Keratinocyte (primary cell): ENCODE measurements at regions not wholly inside any gene's neighbourhood (a gene's known extent, or its start where the extent isn't known, plus 50 kb on each side); places are given as distances from the start of the nearest gene placed in this dataset.

Experiments
- DNase-seq: peaks from one replicate; pipeline ENCODE4 v3.0.0-alpha.2; 2011; ENCODE audit warnings: low read depth, missing footprints, low spot score
- FAIRE-seq: peaks from 2 replicates; lab custom pipeline; 2011; peaks lifted over from hg19 to GRCh38; lab: Jason Lieb, UNC
- H2AFZ ChIP-seq: 2 replicates; pipeline ENCODE4 v1.6.0; 2012; ENCODE audit warnings: low read length, control low read depth, inconsistent platforms; ENCODE audit not compliant: control insufficient read depth
- H3K27ac ChIP-seq: 2 replicates; pipeline ENCODE4 v1.5.1; 2011; ENCODE audit warnings: low read length; ENCODE audit not compliant: control insufficient read depth, insufficient read depth
- H3K27me3 ChIP-seq: 3 replicates; pipeline ENCODE4 v1.6.0; 2011; ENCODE audit warnings: low read length; ENCODE audit not compliant: control insufficient read depth, insufficient read depth; ENCODE audit errors: extremely low read depth
- H3K36me3 ChIP-seq, 2 experiments: 2 replicates in 1 of 2; 3 replicates in 1 of 2; pipeline ENCODE4 v1.5.1; 2011; ENCODE audit warnings: low read length in 2 of 2, mild to moderate bottlenecking in 1 of 2; ENCODE audit not compliant: control insufficient read depth in 2 of 2, insufficient read depth in 2 of 2; ENCODE audit errors: extremely low read depth in 1 of 2
- H3K4me1 ChIP-seq: 3 replicates; pipeline ENCODE4 v1.5.1; 2011; ENCODE audit warnings: low read length; ENCODE audit not compliant: control insufficient read depth, insufficient read depth; ENCODE audit errors: extremely low read depth
- H3K4me2 ChIP-seq: 3 replicates; pipeline ENCODE4 v1.6.0; 2011; ENCODE audit warnings: low read depth, low read length; ENCODE audit not compliant: control insufficient read depth, insufficient read depth; ENCODE audit errors: extremely low read depth
- H3K4me3 ChIP-seq, 3 experiments: fragments of 200-600 bp in 1 of 3; sonication (generic) in 1 of 3; 2 replicates in 2 of 3; 3 replicates in 1 of 3; pipeline ENCODE4 v1.5.1; 2011 to 2016; ENCODE audit warnings: low read length in 3 of 3, mild to moderate bottlenecking in 3 of 3, control low read depth in 2 of 3, inconsistent platforms in 1 of 3, low read depth in 1 of 3, mixed read lengths in 1 of 3, mixed run types in 1 of 3, moderate library complexity in 1 of 3; ENCODE audit not compliant: control insufficient read depth in 2 of 3, insufficient read depth in 2 of 3; ENCODE audit errors: extremely low read depth in 1 of 3
- H3K79me2 ChIP-seq: 2 replicates; pipeline ENCODE4 v1.6.0; 2012; ENCODE audit warnings: low read length; ENCODE audit not compliant: control insufficient read depth, insufficient read depth
- H3K9ac ChIP-seq: 3 replicates; pipeline ENCODE4 v1.6.0; 2011; ENCODE audit warnings: low read length; ENCODE audit not compliant: control insufficient read depth, insufficient read depth; ENCODE audit errors: extremely low read depth
- H3K9me1 ChIP-seq: 3 replicates; pipeline ENCODE4 v1.6.0; 2011; ENCODE audit warnings: low read length; ENCODE audit not compliant: control insufficient read depth, insufficient read depth; ENCODE audit errors: extremely low read depth
- H3K9me3 ChIP-seq: 2 replicates; pipeline ENCODE4 v1.5.1; 2012; ENCODE audit warnings: low read depth, low read length; ENCODE audit not compliant: control insufficient read depth
- H4K20me1 ChIP-seq: 3 replicates; pipeline ENCODE4 v1.6.0; 2011; ENCODE audit warnings: low read length; ENCODE audit not compliant: control insufficient read depth, insufficient read depth; ENCODE audit errors: extremely low read depth
- EZH2 ChIP-seq: IDR thresholded peaks from one replicate; pipeline ENCODE4 v1.6.1; 2012; ENCODE audit warnings: inconsistent platforms, mild to moderate bottlenecking, low read length, moderate library complexity
- dilution Hi-C: fragments of 300-500 bp; cut with MboI; formaldehyde crosslinking; loops from one replicate; pipeline ENCODE4 v1.7.0; 2020; ENCODE audit warnings: low sequenced_read_pairs; ENCODE audit not compliant: extremely low pct_ligation_motif_present
- TF ChIP-seq, protein P1 (sequence below), 3 experiments: IDR thresholded peaks in 1 of 3; conservative IDR thresholded peaks in 1 of 3; optimal IDR thresholded peaks in 1 of 3; 2 replicates in 2 of 3; 3 replicates in 1 of 3; pipeline versions ENCODE3 to v1.5.1; 2011; ENCODE audit warnings: low read length in 3 of 3, mild to moderate bottlenecking in 3 of 3, moderate library complexity in 2 of 3, control low read depth in 1 of 3, inconsistent platforms in 1 of 3; ENCODE audit not compliant: insufficient read depth in 2 of 3; ENCODE audit errors: extremely low read depth in 1 of 3

DNA sequence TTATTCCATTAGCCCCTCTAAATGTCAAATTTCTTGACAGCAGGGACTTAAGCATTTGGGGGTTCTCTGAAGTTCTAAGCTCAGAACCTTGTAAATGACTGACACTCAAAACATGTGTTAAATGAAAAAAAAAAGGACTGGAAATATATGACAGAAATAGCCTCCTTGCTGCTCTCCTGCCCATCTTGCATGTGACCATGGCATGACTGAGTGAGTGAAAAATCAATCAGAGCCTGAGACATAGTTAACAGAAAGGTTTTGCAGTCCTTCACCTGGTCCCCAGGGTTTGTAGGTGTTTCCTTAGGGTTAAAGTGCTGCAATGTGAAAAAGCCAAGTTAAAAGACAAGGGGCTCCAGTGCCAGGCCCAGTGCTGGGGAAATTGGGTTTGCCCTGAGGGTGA is 168.1 kb downstream of the ZBTB18 start:
- Histone ChIP-seq H3K4me2 (no peak overlapping the region), H3K9ac (no peak overlapping the region), H3K4me3 (no peak overlapping the region), H4K20me1 (no peaks in the 10 kb centered on the region), H3K27me3 (no peaks in the 10 kb centered on the region), H2AFZ (no peak overlapping the region), H3K9me3 (no peaks in the 10 kb centered on the region), H3K4me1 (no peaks in the 10 kb centered on the region), H3K9me1 (no peaks in the 10 kb centered on the region), H3K27ac (no peak overlapping the region), H3K79me2 (no peaks in the 10 kb centered on the region), H3K36me3 (no peaks in the 10 kb centered on the region)
- no peak for FAIRE-seq
- dilution Hi-C loops = no loop called here
- DNase-seq = no peak
- no peak for TF ChIP-seq EZH2
- TF ChIP-seq, protein P1, sequence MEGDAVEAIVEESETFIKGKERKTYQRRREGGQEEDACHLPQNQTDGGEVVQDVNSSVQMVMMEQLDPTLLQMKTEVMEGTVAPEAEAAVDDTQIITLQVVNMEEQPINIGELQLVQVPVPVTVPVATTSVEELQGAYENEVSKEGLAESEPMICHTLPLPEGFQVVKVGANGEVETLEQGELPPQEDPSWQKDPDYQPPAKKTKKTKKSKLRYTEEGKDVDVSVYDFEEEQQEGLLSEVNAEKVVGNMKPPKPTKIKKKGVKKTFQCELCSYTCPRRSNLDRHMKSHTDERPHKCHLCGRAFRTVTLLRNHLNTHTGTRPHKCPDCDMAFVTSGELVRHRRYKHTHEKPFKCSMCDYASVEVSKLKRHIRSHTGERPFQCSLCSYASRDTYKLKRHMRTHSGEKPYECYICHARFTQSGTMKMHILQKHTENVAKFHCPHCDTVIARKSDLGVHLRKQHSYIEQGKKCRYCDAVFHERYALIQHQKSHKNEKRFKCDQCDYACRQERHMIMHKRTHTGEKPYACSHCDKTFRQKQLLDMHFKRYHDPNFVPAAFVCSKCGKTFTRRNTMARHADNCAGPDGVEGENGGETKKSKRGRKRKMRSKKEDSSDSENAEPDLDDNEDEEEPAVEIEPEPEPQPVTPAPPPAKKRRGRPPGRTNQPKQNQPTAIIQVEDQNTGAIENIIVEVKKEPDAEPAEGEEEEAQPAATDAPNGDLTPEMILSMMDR (optimal IDR thresholded peaks at IDR 0.05 in 1 of 3, IDR thresholded peaks at IDR 0.05 in 1 of 3, conservative IDR thresholded peaks at IDR 0.05 in 1 of 3; ENCODE audit: extremely low read depth in 1 of 3, insufficient read depth in 2 of 3, low read length in 3 of 3) = no peak

DNA sequence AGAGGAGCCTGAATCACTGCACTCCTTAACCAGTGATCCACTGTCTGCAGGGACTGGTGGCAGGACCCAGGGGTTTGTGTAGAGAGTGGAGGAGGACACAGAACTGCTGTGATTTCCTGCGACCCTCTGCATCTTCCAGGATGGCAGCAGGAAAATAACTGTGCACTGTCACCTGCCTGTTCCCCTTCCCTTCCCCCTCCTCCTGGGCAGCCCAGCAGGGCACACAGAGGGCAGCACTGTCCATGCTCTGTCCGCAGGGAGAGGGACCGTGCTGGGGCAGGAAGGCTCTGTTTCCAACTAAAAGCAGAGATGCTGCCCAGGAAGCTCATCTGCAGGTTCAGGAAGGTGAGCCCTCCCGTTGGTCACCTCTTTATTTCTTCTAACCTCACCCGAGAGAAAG is 168.7 kb downstream of the ZBTB18 start:
- no peaks in the 10 kb centered on the region for H4K20me1 ChIP-seq
- no peak for FAIRE-seq
- TF ChIP-seq, protein P1 (optimal IDR thresholded peaks at IDR 0.05 in 1 of 3, IDR thresholded peaks at IDR 0.05 in 1 of 3, conservative IDR thresholded peaks at IDR 0.05 in 1 of 3; ENCODE audit: extremely low read depth in 1 of 3, insufficient read depth in 2 of 3, low read length in 3 of 3) = no peak
- TF ChIP-seq EZH2 = no peak
- no peak for DNase-seq
- no peaks in the 10 kb centered on the region for H3K79me2 ChIP-seq
- no peaks in the 10 kb centered on the region for H3K36me3 ChIP-seq
- no peak overlapping the region for H2AFZ ChIP-seq
- dilution Hi-C loops = no loop called here
- no peak overlapping the region for H3K4me3 ChIP-seq
- no peaks in the 10 kb centered on the region for H3K9me1 ChIP-seq
- no peaks in the 10 kb centered on the region for H3K4me1 ChIP-seq
- no peaks in the 10 kb centered on the region for H3K27me3 ChIP-seq
- H3K9ac ChIP-seq = no peak overlapping the region
- no peak overlapping the region for H3K27ac ChIP-seq
- H3K9me3 ChIP-seq = no peaks in the 10 kb centered on the region
- no peak overlapping the region for H3K4me2 ChIP-seq
